ENCODE measurements at regions not wholly inside any gene's neighbourhood (a gene's known extent, or its start where the extent isn't known, plus 50 kb on each side); places are given as distances from the start of the nearest gene placed in this dataset.

DNA sequence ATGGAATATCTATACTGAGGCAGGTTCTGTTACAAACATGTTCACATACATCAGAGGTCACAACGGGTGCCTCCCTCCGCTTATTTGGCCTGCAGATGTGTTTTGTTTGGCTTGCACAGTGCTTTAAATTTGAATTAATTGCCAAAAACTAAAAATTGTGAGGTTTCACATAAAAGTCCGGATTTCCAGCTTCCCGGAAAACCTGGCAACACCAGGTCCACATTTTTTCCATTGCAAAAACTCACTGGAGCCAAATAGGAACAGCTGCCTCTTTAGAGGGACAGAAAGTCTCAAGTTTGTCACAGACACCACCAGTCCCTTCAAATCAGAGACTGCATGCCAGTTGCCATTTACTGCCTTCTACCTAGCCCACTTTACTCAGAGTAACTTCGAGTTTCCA lies 205.9 kb upstream of the MDFIC2 start (continued):
- TF ChIP-seq, protein P1, sequence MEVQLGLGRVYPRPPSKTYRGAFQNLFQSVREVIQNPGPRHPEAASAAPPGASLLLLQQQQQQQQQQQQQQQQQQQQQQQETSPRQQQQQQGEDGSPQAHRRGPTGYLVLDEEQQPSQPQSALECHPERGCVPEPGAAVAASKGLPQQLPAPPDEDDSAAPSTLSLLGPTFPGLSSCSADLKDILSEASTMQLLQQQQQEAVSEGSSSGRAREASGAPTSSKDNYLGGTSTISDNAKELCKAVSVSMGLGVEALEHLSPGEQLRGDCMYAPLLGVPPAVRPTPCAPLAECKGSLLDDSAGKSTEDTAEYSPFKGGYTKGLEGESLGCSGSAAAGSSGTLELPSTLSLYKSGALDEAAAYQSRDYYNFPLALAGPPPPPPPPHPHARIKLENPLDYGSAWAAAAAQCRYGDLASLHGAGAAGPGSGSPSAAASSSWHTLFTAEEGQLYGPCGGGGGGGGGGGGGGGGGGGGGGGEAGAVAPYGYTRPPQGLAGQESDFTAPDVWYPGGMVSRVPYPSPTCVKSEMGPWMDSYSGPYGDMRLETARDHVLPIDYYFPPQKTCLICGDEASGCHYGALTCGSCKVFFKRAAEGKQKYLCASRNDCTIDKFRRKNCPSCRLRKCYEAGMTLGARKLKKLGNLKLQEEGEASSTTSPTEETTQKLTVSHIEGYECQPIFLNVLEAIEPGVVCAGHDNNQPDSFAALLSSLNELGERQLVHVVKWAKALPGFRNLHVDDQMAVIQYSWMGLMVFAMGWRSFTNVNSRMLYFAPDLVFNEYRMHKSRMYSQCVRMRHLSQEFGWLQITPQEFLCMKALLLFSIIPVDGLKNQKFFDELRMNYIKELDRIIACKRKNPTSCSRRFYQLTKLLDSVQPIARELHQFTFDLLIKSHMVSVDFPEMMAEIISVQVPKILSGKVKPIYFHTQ (CRISPR knock-in tag; IDR thresholded peaks at IDR 0.05) = no peak
- TF ChIP-seq ZNF263 (CRISPR knock-in tag; IDR thresholded peaks at IDR 0.05; ENCODE audit: low read depth) = no peak
- TF ChIP-seq NFYB (CRISPR knock-in tag; conservative IDR thresholded peaks at IDR 0.05; ENCODE audit: low read depth) = no peak

- Mint-ChIP-seq H3K4me1 (peaks cover 28% of the 10 kb centered on the region), H3K9me3 (no peaks in the 10 kb centered on the region), H3K36me3 (no peaks in the 10 kb centered on the region), H3K27ac (no peak overlapping the region), H3K4me3 (no peak overlapping the region), H3K27me3 (ENCODE audit: low read depth) (no peaks in the 10 kb centered on the region)
- CTCF ChIA-PET = no interaction called here
- POLR2A ChIA-PET = no interaction called here
- TF ChIP-seq NR1H2 (CRISPR knock-in tag; IDR thresholded peaks at IDR 0.05) = no peak
- TF ChIP-seq SMAD3 (CRISPR knock-in tag; IDR thresholded peaks at IDR 0.05; ENCODE audit: borderline replicate concordance) = no peak
- TF ChIP-seq, protein P2, sequence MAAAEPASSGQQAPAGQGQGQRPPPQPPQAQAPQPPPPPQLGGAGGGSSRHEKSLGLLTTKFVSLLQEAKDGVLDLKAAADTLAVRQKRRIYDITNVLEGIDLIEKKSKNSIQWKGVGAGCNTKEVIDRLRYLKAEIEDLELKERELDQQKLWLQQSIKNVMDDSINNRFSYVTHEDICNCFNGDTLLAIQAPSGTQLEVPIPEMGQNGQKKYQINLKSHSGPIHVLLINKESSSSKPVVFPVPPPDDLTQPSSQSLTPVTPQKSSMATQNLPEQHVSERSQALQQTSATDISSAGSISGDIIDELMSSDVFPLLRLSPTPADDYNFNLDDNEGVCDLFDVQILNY (CRISPR knock-in tag; IDR thresholded peaks at IDR 0.05) = no peak
- no peak for TF ChIP-seq HMGXB4 (CRISPR knock-in tag; IDR thresholded peaks at IDR 0.05)
- ATAC-seq = no peak
- no peak for DNase-seq (ENCODE audit: low spot score)
Measured at GRCh38 chr3:70517124-70517890, 204.9 kb upstream of the MDFIC2 start.

GRCh38 chr3:70516076-70516475 lies 203.6 kb upstream of the MDFIC2 start:
- H3K27ac Mint-ChIP-seq = no peak overlapping the region
- DNase-seq (ENCODE audit: low spot score) = no peak
- no peaks in the 10 kb centered on the region for H3K27me3 Mint-ChIP-seq (ENCODE audit: low read depth)
- ChIA-PET CTCF (no interaction called here), POLR2A (no interaction called here)
- H3K4me1 Mint-ChIP-seq = peaks cover 28% of the 10 kb centered on the region
- H3K4me3 Mint-ChIP-seq = no peak overlapping the region
- H3K9me3 Mint-ChIP-seq = no peaks in the 10 kb centered on the region
- no peak for ATAC-seq
- H3K36me3 Mint-ChIP-seq = no peaks in the 10 kb centered on the region
- TF ChIP-seq NR3C1 (CRISPR knock-in tag; conservative IDR thresholded peaks at IDR 0.05; ENCODE audit: low read depth) = no peak
- no peak for TF ChIP-seq NFE2L1 (CRISPR knock-in tag; IDR thresholded peaks at IDR 0.05)
- TF ChIP-seq, protein P1 (CRISPR knock-in tag; IDR thresholded peaks at IDR 0.05) = no peak
- no peak for TF ChIP-seq FOXP4 (CRISPR knock-in tag; IDR thresholded peaks at IDR 0.05)
- TF ChIP-seq GABPB1 (CRISPR knock-in tag; IDR thresholded peaks at IDR 0.05) = no peak
- TF ChIP-seq ATF6 (CRISPR knock-in tag; IDR thresholded peaks at IDR 0.05) = no peak
- TF ChIP-seq, protein P3, sequence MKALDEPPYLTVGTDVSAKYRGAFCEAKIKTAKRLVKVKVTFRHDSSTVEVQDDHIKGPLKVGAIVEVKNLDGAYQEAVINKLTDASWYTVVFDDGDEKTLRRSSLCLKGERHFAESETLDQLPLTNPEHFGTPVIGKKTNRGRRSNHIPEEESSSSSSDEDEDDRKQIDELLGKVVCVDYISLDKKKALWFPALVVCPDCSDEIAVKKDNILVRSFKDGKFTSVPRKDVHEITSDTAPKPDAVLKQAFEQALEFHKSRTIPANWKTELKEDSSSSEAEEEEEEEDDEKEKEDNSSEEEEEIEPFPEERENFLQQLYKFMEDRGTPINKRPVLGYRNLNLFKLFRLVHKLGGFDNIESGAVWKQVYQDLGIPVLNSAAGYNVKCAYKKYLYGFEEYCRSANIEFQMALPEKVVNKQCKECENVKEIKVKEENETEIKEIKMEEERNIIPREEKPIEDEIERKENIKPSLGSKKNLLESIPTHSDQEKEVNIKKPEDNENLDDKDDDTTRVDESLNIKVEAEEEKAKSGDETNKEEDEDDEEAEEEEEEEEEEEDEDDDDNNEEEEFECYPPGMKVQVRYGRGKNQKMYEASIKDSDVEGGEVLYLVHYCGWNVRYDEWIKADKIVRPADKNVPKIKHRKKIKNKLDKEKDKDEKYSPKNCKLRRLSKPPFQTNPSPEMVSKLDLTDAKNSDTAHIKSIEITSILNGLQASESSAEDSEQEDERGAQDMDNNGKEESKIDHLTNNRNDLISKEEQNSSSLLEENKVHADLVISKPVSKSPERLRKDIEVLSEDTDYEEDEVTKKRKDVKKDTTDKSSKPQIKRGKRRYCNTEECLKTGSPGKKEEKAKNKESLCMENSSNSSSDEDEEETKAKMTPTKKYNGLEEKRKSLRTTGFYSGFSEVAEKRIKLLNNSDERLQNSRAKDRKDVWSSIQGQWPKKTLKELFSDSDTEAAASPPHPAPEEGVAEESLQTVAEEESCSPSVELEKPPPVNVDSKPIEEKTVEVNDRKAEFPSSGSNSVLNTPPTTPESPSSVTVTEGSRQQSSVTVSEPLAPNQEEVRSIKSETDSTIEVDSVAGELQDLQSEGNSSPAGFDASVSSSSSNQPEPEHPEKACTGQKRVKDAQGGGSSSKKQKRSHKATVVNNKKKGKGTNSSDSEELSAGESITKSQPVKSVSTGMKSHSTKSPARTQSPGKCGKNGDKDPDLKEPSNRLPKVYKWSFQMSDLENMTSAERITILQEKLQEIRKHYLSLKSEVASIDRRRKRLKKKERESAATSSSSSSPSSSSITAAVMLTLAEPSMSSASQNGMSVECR (CRISPR knock-in tag; IDR thresholded peaks at IDR 0.05; ENCODE audit: borderline replicate concordance) = no peak

Measured in WTC11 (cell line).